KMS-11 (cell line): ENCODE measurements at regions not wholly inside any gene's neighbourhood (a gene's known extent, or its start where the extent isn't known, plus 50 kb on each side); places are given as distances from the start of the nearest gene placed in this dataset.

ENCODE experiments used
- H2AFZ ChIP-seq: fragments of 200-600 bp; sonication (generic); 2 replicates; pipeline ENCODE4 v1.6.1; 2016; ENCODE audit warnings: antibody characterized with exemption, mixed run types, low read depth
- H3K27ac ChIP-seq: fragments of 200-600 bp; sonication (generic); 2 replicates; pipeline ENCODE4 v1.6.1; 2016; ENCODE audit warnings: mild to moderate bottlenecking, mixed run types
- H3K27me3 ChIP-seq: fragments of 200-600 bp; sonication (generic); 2 replicates; pipeline ENCODE4 v1.6.1; 2017; ENCODE audit warnings: mild to moderate bottlenecking, low read depth, mixed run types, moderate library complexity; ENCODE audit not compliant: insufficient read depth
- H3K36me3 ChIP-seq: fragments of 200-600 bp; sonication (generic); 2 replicates; pipeline ENCODE4 v1.6.1; 2017; ENCODE audit warnings: mild to moderate bottlenecking, mixed run types; ENCODE audit not compliant: insufficient read depth
- H3K4me1 ChIP-seq: fragments of 200-600 bp; sonication (generic); 2 replicates; pipeline ENCODE4 v1.6.1; 2016; ENCODE audit warnings: mild to moderate bottlenecking, low read depth, mixed run types; ENCODE audit not compliant: poor library complexity, severe bottlenecking
- H3K4me2 ChIP-seq: fragments of 200-600 bp; sonication (generic); 2 replicates; pipeline ENCODE4 v1.7.0; 2016; ENCODE audit warnings: mild to moderate bottlenecking, mixed run types
- H3K4me3 ChIP-seq: fragments of 200-600 bp; sonication (generic); IDR thresholded peaks from 2 replicates; pipeline ENCODE4 v1.6.1; 2017; ENCODE audit warnings: low read depth, low read length, mixed read lengths; ENCODE audit not compliant: insufficient read depth
- H3K79me2 ChIP-seq: fragments of 200-600 bp; sonication (generic); 2 replicates; pipeline ENCODE4 v1.6.1; 2016; ENCODE audit warnings: low read depth, mixed run types; ENCODE audit not compliant: insufficient read depth
- H3K9ac ChIP-seq: fragments of 200-600 bp; sonication (generic); 2 replicates; pipeline ENCODE4 v1.6.1; 2016; ENCODE audit warnings: mild to moderate bottlenecking, mixed run types
- H4K20me1 ChIP-seq: fragments of 200-600 bp; sonication (generic); 2 replicates; pipeline ENCODE4 v1.6.1; 2016; ENCODE audit warnings: mild to moderate bottlenecking, mixed run types; ENCODE audit not compliant: insufficient read depth
- TF ChIP-seq, protein P1 (sequence below): fragments of 200-600 bp; sonication (generic); conservative IDR thresholded peaks from 2 replicates; pipeline ENCODE4 v1.6.1; 2017; ENCODE audit warnings: low read depth, mild to moderate bottlenecking, antibody characterized with exemption, low read length, moderate library complexity, mixed read lengths

DNA sequence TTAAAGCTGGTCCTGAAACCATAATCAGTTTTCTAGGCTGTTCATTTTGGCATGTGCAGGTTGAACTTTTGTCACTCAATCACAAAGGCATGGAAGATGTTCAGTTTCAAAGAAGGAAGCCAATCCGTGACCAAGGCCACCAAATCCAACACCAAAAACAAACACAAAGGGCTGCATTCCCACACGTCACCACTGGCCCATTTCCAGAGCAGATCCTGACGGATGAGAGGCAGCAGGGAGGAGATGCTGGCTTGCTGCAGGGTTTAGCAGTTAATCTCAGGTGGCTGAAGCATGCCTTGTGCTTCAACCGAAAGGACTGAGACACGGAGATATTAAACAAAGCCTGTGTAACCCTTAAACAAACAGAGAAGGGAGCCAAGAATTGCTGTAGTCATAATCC is 191.9 kb upstream of the CTAGE1 start:
- no peaks in the 10 kb centered on the region for H3K27me3 ChIP-seq
- H3K27ac ChIP-seq: no peak overlapping the region
- H3K4me1 ChIP-seq: no peaks in the 10 kb centered on the region
- H2AFZ ChIP-seq: no peak overlapping the region
- no peaks in the 10 kb centered on the region for H3K79me2 ChIP-seq
- TF ChIP-seq, protein P1, sequence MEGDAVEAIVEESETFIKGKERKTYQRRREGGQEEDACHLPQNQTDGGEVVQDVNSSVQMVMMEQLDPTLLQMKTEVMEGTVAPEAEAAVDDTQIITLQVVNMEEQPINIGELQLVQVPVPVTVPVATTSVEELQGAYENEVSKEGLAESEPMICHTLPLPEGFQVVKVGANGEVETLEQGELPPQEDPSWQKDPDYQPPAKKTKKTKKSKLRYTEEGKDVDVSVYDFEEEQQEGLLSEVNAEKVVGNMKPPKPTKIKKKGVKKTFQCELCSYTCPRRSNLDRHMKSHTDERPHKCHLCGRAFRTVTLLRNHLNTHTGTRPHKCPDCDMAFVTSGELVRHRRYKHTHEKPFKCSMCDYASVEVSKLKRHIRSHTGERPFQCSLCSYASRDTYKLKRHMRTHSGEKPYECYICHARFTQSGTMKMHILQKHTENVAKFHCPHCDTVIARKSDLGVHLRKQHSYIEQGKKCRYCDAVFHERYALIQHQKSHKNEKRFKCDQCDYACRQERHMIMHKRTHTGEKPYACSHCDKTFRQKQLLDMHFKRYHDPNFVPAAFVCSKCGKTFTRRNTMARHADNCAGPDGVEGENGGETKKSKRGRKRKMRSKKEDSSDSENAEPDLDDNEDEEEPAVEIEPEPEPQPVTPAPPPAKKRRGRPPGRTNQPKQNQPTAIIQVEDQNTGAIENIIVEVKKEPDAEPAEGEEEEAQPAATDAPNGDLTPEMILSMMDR: no peak
- H3K36me3 ChIP-seq: no peaks in the 10 kb centered on the region
- H3K4me2 ChIP-seq: no peak overlapping the region
- no peak overlapping the region for H3K4me3 ChIP-seq
- no peak overlapping the region for H3K9ac ChIP-seq
- no peaks in the 10 kb centered on the region for H4K20me1 ChIP-seq

- no peak overlapping the region for H3K27ac ChIP-seq
- no peaks in the 10 kb centered on the region for H3K79me2 ChIP-seq
- H2AFZ ChIP-seq: no peak overlapping the region
- no peaks in the 10 kb centered on the region for H3K27me3 ChIP-seq
- H3K9ac ChIP-seq: no peak overlapping the region
- no peaks in the 10 kb centered on the region for H3K36me3 ChIP-seq
- TF ChIP-seq, protein P1: no peak
- no peaks in the 10 kb centered on the region for H4K20me1 ChIP-seq
- H3K4me2 ChIP-seq: no peak overlapping the region
- no peaks in the 10 kb centered on the region for H3K4me1 ChIP-seq
- H3K4me3 ChIP-seq: no peak overlapping the region
Measured at GRCh38 chr18:22613058-22613690, 195.5 kb upstream of the CTAGE1 start.

DNA sequence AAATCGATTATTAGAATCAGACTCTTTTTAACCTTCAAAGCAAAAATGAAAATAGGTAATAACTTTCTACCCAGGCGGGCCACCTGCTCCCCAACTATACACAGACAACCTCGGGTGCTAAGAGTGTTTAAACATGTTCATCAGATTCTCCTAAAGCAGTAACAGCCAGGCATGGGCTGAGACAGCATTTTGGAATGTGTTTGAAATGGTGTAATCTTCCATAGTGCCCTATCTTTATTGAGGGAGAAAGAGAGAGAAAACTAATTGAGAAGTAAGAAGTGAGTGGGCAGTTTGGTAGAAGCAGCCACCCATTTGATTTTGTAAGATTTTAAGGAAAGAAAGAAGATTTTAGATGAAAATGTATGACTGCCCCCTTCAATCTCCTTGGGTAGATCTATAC is 196.1 kb upstream of the CTAGE1 start:
- TF ChIP-seq, protein P1: no peak
- no peaks in the 10 kb centered on the region for H3K27me3 ChIP-seq

GRCh38 chr18:22623513-22623912 is 205.8 kb upstream of the CTAGE1 start:
- Histone ChIP-seq H3K79me2 (no peaks in the 10 kb centered on the region), H3K36me3 (no peaks in the 10 kb centered on the region), H3K9ac (no peak overlapping the region), H3K4me1 (no peaks in the 10 kb centered on the region), H4K20me1 (no peaks in the 10 kb centered on the region), H3K27me3 (no peaks in the 10 kb centered on the region), H3K27ac (no peak overlapping the region), H3K4me3 (no peak overlapping the region), H2AFZ (no peak overlapping the region), H3K4me2 (no peak overlapping the region)
- TF ChIP-seq, protein P1: no peak

More for the DNA sequence above, 196.1 kb upstream of the CTAGE1 start:
- no peak overlapping the region for H3K4me3 ChIP-seq
- H4K20me1 ChIP-seq: no peaks in the 10 kb centered on the region
- no peak overlapping the region for H2AFZ ChIP-seq
- H3K27ac ChIP-seq: no peak overlapping the region
- no peaks in the 10 kb centered on the region for H3K36me3 ChIP-seq
- no peak overlapping the region for H3K4me2 ChIP-seq
- no peak overlapping the region for H3K9ac ChIP-seq
- H3K4me1 ChIP-seq: no peaks in the 10 kb centered on the region
- H3K79me2 ChIP-seq: no peaks in the 10 kb centered on the region
